ENCODE measurements at regions not wholly inside any gene's neighbourhood (a gene's known extent, or its start where the extent isn't known, plus 50 kb on each side); places are given as distances from the start of the nearest gene placed in this dataset.

DNA sequence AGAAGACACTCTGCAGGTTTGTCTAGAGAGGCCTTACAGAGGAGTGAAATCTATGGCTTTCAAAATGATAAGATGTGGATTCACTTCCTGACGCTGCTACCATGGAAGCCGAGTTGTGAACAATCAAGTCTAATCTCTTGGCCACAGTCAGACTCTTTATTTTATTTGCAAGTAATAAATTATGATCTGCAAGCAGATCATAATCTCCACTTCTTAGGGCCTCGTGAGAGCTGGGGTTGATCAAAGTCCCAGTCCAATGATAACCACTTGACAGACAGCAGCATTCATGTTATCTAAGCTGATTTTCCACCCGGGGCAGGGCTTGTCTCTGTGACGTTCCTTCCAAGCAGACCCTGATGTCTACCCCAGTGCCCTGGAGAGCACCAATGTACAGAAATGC is 776.4 kb upstream of the AUTS2 start:
- TF ChIP-seq, protein P1, sequence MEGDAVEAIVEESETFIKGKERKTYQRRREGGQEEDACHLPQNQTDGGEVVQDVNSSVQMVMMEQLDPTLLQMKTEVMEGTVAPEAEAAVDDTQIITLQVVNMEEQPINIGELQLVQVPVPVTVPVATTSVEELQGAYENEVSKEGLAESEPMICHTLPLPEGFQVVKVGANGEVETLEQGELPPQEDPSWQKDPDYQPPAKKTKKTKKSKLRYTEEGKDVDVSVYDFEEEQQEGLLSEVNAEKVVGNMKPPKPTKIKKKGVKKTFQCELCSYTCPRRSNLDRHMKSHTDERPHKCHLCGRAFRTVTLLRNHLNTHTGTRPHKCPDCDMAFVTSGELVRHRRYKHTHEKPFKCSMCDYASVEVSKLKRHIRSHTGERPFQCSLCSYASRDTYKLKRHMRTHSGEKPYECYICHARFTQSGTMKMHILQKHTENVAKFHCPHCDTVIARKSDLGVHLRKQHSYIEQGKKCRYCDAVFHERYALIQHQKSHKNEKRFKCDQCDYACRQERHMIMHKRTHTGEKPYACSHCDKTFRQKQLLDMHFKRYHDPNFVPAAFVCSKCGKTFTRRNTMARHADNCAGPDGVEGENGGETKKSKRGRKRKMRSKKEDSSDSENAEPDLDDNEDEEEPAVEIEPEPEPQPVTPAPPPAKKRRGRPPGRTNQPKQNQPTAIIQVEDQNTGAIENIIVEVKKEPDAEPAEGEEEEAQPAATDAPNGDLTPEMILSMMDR (conservative IDR thresholded peaks at IDR 0.05; ENCODE audit: low read depth, low read length): no peak
- TF ChIP-seq POLR2A (IDR thresholded peaks at IDR 0.05; ENCODE audit: low read depth, low read length): no peak
- TF ChIP-seq BHLHE40 (IDR thresholded peaks at IDR 0.05; ENCODE audit: low read depth, low read length): no peak
- TF ChIP-seq RCOR1 (IDR thresholded peaks at IDR 0.05; ENCODE audit: insufficient replicate concordance, low read length): no peak
- TF ChIP-seq CEBPB (IDR thresholded peaks at IDR 0.05; ENCODE audit: low read depth, low read length): no peak
- no peak for TF ChIP-seq FOS (IDR thresholded peaks at IDR 0.05; ENCODE audit: low read depth, low read length)
- TF ChIP-seq, protein P2, sequence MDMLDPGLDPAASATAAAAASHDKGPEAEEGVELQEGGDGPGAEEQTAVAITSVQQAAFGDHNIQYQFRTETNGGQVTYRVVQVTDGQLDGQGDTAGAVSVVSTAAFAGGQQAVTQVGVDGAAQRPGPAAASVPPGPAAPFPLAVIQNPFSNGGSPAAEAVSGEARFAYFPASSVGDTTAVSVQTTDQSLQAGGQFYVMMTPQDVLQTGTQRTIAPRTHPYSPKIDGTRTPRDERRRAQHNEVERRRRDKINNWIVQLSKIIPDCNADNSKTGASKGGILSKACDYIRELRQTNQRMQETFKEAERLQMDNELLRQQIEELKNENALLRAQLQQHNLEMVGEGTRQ (IDR thresholded peaks at IDR 0.05; ENCODE audit: low read depth, low read length): no peak
- no peak for TF ChIP-seq RFX5 (IDR thresholded peaks at IDR 0.05; ENCODE audit: low read depth, low read length)
- no peak for TF ChIP-seq MAZ (IDR thresholded peaks at IDR 0.05; ENCODE audit: borderline replicate concordance, low read depth, low read length)
- no peak for TF ChIP-seq MXI1 (IDR thresholded peaks at IDR 0.05; ENCODE audit: borderline replicate concordance, low read depth, low read length)
- no peak for TF ChIP-seq RAD21 (IDR thresholded peaks at IDR 0.05; ENCODE audit: low read length)
- TF ChIP-seq CHD1 (IDR thresholded peaks at IDR 0.05; ENCODE audit: low read depth, low read length): no peak

Data from IMR-90 (cell line).